ENCODE measurements at regions not wholly inside any gene's neighbourhood (a gene's known extent, or its start where the extent isn't known, plus 50 kb on each side); places are given as distances from the start of the nearest gene placed in this dataset.
"Not testable (repeated sequence)": the region's sequence is repeated elsewhere in the genome, so short reads cannot be mapped to it uniquely, and the experiment has no call there.

DNA sequence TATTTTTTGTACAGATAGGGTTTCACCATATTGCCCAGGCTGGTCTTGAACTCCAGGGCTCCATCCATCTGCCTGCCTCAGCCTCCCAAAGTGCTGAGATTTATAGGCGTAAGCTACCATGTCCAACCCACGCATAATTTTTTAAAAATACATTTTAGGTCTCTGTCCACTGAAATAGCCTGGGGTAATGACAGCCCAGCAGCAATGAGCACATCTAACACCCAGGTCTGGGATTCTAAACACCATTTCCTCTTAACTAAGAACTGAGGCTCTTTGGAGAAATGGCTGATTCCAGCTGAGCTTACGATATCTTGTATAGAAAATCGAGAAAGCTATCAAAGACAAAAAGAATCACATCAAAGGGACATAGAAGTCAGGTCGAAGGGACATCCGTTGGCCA lies 245.3 kb downstream of the PARN start:
- DNase-seq: no peak
- no peaks in the 10 kb centered on the region for H3K36me3 ChIP-seq (replicated peaks; ENCODE audit: control insufficient read depth, insufficient read depth, low read length)
- no peak overlapping the region for H3K4me3 ChIP-seq (ENCODE audit: insufficient read depth, low read depth, low read length)
- no peaks in the 10 kb centered on the region for H3K27me3 ChIP-seq (ENCODE audit: control insufficient read depth, insufficient read depth, low read length)

DNA sequence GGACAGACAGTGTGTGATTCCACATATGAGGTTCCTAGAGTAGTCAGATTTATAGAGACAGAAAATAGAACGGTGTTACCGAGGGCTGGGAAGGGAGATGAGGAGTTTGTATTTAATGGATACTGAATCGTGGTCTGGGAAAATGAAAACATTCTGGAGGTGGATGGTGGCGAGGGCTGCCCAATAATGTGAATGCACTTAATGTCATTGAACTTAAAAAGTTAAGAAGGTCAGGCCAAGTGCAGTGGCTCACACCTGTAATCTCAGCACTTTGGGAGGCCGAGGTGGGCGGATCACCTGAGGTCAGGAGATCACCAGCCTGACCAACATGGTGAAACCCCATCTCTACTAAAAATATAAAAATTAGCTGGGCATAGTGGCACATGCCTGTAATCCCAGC lies 246.2 kb downstream of the PARN start:
- H3K36me3 ChIP-seq (replicated peaks; ENCODE audit: control insufficient read depth, insufficient read depth, low read length); H3K4me3 ChIP-seq (ENCODE audit: insufficient read depth, low read depth, low read length); H3K27me3 ChIP-seq (ENCODE audit: control insufficient read depth, insufficient read depth, low read length); DNase-seq: not testable (repeated sequence)

DNA sequence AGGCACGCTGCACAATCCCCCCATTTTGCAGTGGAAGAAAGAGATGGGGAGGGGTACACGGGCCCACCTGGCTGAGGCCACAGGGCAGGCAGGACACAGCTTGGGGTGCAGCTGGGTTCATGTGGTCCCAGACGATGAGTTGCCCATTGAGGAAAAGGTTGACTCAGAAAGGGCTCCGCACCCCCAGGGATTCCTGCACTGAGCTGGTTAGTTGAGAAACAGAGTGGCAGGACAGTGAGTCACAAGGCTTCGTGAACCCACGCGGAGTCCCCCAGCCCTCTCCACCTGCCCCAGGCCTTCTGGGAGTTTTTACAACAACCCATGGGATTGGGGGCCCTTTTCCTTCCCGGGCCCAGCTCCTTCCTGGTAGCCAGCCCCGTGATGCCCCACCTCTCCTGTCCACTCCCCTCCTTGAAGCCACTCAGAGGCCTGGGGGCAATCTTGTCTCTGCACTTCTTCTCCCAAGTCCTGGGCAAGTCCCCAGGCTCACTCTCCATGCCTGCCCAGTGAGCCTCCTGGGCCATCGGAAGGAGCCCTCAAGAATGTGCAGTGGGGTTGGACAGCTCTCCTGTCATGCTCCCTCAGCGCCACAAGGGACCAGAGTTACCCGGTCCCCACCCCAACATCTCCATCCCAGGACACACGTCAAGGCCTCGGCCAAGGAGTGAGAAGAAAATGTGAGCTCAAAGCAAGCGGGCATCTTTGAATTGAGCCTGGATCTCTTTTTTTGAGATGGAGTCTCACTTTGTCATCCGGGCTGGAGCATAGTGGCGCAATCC lies 251.2 kb downstream of the PARN start:
- DNase-seq: no peak
- Histone ChIP-seq H3K4me3 (ENCODE audit: insufficient read depth, low read depth, low read length) (no peak overlapping the region), H3K27me3 (ENCODE audit: control insufficient read depth, insufficient read depth, low read length) (no peaks in the 10 kb centered on the region), H3K36me3 (replicated peaks; ENCODE audit: control insufficient read depth, insufficient read depth, low read length) (no peaks in the 10 kb centered on the region)

DNA sequence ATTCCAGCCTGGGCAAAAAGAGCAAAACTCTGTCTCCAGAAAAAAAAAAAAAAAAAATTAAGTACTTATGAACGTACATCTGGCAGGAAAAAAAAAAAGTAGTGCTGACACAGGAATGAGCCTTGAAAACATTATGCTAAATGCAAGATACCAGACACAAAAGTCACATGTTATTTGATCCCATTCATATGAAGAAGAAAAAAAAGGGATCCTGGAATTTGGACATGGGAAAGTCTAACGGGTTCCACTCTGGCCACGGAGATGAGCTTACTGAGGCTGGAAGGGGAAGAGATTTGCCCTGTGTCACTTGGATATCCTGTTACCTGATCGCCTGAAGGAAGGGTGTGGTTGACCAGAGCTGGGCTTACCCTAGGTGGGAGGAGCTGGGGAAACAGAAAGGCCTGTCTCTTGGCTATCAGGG lies 251.9 kb downstream of the PARN start:
- peak; percentile 60 for DNase-seq
- no peak overlapping the region for H3K4me3 ChIP-seq (ENCODE audit: insufficient read depth, low read depth, low read length)
- no peaks in the 10 kb centered on the region for H3K27me3 ChIP-seq (ENCODE audit: control insufficient read depth, insufficient read depth, low read length)
- no peaks in the 10 kb centered on the region for H3K36me3 ChIP-seq (replicated peaks; ENCODE audit: control insufficient read depth, insufficient read depth, low read length)

DNA sequence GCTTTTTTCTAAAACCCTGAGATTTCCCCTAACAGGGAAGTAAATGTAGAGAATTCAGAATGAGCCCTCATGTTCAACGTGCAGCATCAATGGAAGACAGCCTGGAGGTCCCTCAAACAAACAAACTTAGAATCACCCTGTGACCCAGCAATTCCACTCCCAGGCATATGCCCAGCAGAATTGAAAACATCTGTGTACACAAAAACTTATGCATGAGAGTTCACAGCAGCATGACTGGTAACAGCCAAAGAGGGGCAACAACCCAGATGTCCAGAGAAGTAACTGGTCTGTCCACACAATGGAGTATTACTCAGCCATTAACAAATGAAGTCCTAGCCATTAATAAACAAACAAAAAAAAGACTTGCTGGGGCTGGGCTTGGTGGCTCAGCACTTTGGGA lies 252.7 kb downstream of the PARN start:
- no peak for DNase-seq
- no peaks in the 10 kb centered on the region for H3K27me3 ChIP-seq (ENCODE audit: control insufficient read depth, insufficient read depth, low read length)
- H3K36me3 ChIP-seq (replicated peaks; ENCODE audit: control insufficient read depth, insufficient read depth, low read length): no peaks in the 10 kb centered on the region
- H3K4me3 ChIP-seq (ENCODE audit: insufficient read depth, low read depth, low read length): no peak overlapping the region

DNA sequence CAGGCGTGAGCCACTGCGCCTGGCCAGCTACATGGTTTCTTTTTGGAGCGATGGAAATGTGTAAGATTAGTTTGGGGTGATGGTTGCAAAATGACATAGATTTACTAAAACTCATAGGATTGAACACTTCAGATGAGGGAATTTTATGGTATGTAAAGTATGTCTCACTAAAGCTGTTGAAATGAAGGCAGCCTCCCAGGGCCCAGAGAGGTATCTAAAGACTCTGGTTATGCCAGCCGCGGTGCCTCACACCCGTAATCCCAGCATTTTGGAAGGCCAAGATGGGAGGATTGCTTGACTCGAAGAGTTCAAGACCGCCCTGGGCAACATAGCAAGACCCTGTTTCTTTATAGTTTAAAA lies 254.9 kb downstream of the PARN start:
- no peaks in the 10 kb centered on the region for H3K36me3 ChIP-seq (replicated peaks; ENCODE audit: control insufficient read depth, insufficient read depth, low read length)
- H3K4me3 ChIP-seq (ENCODE audit: insufficient read depth, low read depth, low read length): no peak overlapping the region
- no peaks in the 10 kb centered on the region for H3K27me3 ChIP-seq (ENCODE audit: control insufficient read depth, insufficient read depth, low read length)
- no peak for DNase-seq

DNA sequence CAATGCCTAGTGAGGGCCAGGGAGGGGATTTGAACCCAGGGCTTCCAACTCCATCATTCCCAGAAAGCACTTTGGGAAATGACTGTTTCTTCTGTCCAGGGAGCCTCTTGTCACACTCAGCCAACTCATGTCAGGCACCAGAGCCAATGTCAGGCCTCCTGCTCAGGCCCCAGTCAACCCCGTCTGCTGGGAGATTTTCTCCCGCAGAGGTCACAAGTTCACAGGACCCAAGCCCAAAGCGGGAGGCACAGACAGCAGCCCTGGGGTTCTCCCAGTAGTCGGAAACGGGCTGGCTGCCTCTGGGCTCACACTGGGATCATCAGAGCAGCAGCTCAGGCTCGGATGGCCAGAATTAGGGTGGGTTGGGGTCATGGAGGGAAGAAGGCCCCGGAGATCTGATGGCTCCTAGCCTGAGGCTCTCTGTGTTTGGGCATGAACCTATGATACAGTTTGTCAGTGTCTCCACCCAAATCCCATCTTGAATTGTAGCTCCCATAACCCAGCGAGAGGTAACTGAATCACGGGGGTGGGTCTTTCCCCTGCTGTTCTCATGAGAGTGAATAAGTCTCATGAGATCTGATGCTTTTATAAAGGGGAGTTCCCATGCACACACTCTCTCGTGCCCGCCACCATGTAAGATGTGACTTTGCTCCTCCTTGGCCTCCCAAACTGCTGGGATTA lies 255.5 kb downstream of the PARN start:
- Histone ChIP-seq H3K36me3 (replicated peaks; ENCODE audit: control insufficient read depth, insufficient read depth, low read length) (no peaks in the 10 kb centered on the region), H3K4me3 (ENCODE audit: insufficient read depth, low read depth, low read length) (no peak overlapping the region), H3K27me3 (ENCODE audit: control insufficient read depth, insufficient read depth, low read length) (no peaks in the 10 kb centered on the region)
- no peak for DNase-seq

DNA sequence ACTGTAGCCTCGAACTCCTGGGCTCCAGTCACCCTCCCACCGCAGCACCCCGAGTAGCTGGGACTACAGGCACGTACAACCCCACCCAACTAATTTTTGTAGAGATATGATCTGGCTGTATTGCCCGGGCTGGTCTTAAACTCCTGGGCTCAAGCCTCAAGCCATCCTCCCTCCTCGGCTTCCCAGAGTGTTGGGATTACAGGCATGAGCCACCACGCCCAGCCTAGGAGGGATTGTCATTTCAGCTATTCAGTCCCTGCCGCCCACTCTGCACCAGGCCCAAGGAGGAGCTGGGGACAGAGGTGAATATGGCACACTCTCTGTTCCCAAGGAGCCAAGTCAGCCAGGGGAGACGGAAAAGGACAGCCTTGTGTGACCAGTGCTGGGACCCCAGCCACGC lies 256.2 kb downstream of the PARN start:
- DNase-seq: no peak
- Histone ChIP-seq H3K36me3 (replicated peaks; ENCODE audit: control insufficient read depth, insufficient read depth, low read length) (no peaks in the 10 kb centered on the region), H3K4me3 (ENCODE audit: insufficient read depth, low read depth, low read length) (no peak overlapping the region), H3K27me3 (ENCODE audit: control insufficient read depth, insufficient read depth, low read length) (no peaks in the 10 kb centered on the region)

DNA sequence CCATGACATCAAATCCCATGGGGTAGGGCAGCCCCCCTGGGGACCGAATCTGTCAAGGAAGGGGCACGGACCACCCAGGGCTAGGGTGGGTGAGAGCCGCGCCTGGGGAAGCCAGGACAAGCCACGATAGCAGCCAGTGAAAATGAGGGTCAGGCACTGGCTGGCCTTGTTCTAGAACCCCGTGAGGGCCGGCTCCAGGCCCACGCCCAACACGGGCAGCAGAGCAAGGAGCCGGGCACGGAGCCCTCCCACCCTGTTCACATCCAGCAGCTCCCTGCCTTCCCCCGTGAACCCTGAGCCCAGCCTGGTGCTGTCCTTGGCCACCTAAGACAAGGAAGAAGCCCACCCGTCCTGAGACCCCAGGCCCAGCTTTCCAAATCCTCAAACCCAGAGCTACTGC lies 256.7 kb downstream of the PARN start:
- H3K36me3 ChIP-seq (replicated peaks; ENCODE audit: control insufficient read depth, insufficient read depth, low read length): no peaks in the 10 kb centered on the region
- no peak for DNase-seq
- H3K4me3 ChIP-seq (ENCODE audit: insufficient read depth, low read depth, low read length): no peak overlapping the region
- no peaks in the 10 kb centered on the region for H3K27me3 ChIP-seq (ENCODE audit: control insufficient read depth, insufficient read depth, low read length)

DNA sequence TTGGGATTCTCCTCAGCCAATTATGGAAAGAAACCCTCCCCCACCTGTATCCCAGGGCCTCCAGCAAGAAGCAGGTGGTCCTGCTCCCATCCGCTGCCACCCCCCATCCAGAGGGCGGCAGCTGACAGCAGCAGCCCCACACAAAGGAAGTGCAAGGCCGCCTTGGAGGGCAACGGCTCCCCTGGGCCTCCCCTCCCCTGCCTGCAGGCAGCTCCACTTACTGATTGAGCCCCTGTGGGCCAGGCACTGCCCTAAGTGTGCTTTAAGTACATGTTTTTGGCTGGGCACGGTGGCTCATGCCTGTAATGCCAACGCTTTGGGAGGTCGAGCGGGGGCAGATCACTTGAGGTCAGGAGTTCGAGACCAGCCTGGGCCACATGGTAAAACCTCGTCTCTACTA lies 257.6 kb downstream of the PARN start:
- no peak overlapping the region for H3K4me3 ChIP-seq (ENCODE audit: insufficient read depth, low read depth, low read length)
- H3K27me3 ChIP-seq (ENCODE audit: control insufficient read depth, insufficient read depth, low read length): no peaks in the 10 kb centered on the region
- DNase-seq: peak; percentile 88
- no peaks in the 10 kb centered on the region for H3K36me3 ChIP-seq (replicated peaks; ENCODE audit: control insufficient read depth, insufficient read depth, low read length)

DNA sequence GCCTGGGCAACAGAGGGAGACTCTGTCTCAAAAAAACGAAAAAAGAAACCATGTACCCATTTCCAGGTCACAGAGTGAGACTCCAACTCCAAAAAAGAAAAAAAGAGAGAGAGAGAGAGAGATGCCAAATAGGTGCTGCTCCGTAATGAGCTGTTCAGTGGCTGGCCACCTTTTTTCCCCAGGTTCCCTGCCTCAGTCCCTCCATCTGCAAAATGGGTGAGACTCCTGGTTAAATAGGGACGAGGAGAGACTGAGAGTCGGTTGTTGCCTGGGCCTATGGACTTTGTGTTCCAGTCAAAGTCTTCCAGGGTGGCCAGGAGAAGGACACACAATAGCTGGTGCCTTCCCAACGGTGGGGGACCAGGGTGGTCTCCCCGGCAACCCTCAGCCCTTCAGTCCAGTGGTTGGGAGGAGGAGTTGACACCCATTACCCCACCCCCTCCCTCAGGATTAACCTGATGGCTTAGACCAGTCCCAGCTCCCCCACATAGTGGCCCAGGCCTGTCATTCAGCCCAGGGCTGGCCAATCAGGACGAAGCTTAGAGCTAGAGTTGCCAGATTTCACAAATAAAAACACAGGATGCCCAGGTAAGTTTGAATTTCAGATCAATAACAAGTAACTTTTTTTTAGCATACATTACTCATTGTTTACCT lies 258.2 kb downstream of the PARN start:
- Histone ChIP-seq H3K36me3 (replicated peaks; ENCODE audit: control insufficient read depth, insufficient read depth, low read length) (no peaks in the 10 kb centered on the region), H3K4me3 (ENCODE audit: insufficient read depth, low read depth, low read length) (no peak overlapping the region), H3K27me3 (ENCODE audit: control insufficient read depth, insufficient read depth, low read length) (no peaks in the 10 kb centered on the region)
- peak; percentile 91 for DNase-seq

DNA sequence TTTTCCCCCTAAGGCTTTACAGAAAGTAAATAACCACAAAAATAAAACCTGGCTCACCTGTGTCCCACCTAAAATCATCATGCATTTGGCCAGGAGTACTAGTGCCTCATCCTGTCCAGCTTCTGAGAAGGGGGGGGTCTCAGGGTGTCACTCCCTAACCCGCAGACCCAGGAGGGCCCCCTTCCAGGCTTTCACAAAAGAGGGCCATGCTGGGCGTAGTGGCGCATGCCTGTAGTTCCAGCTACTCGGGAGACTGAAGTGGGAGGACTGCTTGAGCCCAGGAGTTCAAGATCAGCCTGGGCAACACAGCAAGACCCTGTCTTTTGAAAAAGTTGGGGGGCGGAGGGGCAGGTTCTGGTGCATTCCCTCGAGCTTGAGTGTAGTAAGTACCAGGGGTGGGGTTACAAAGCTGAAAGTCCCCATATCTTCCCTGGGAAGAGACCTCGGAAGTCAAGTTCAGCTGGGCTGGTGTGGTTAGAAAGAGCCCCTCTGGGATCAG lies 259.3 kb downstream of the PARN start:
- DNase-seq: no peak
- H3K4me3 ChIP-seq (ENCODE audit: insufficient read depth, low read depth, low read length): no peak overlapping the region
- H3K27me3 ChIP-seq (ENCODE audit: control insufficient read depth, insufficient read depth, low read length): no peaks in the 10 kb centered on the region
- H3K36me3 ChIP-seq (replicated peaks; ENCODE audit: control insufficient read depth, insufficient read depth, low read length): no peaks in the 10 kb centered on the region

DNA sequence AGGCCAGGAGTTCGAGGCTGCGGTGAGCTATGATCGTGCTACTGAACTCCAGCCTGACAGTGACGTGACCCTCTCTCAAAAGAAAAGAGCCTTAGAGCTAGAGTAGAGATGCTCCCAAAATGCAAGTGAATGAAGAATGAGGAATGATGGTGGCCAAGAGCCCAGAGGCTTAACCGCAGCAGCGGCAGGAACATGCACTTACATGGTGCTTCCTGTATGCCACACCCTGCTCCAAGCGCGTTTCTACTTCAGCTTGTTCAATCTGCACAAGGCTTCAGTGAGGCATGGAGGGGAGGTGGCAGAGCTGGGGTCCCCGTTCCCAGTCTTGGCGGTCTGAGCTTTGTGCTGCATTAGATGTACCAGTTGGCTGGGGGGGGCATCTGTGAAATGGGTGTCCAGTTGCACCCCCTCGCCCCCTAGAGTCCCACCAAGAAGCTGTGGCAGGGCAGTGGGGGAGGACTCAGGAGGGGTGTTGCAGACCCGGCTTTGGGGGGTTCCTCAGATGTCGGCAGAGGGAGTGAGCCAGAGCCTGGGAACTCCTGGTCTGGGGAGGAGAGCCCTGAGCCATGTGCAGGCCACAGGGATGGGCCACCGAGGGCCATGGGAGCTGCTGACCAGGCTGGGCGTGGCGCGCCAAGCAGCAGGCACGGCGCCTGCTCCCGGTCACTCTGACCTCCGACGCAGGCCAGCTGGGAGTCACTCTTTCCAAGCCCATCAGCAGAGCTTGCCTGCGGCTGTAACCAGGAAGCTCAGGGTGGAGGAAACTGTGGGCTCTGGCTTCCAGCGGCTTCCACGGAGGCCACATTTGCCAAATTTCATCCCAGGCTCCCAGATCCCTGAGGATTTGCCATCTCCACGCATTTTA lies 260.1 kb downstream of the PARN start:
- Histone ChIP-seq H3K27me3 (ENCODE audit: control insufficient read depth, insufficient read depth, low read length) (no peaks in the 10 kb centered on the region), H3K4me3 (ENCODE audit: insufficient read depth, low read depth, low read length) (no peak overlapping the region), H3K36me3 (replicated peaks; ENCODE audit: control insufficient read depth, insufficient read depth, low read length) (no peaks in the 10 kb centered on the region)
- DNase-seq: peak; percentile 38

DNA sequence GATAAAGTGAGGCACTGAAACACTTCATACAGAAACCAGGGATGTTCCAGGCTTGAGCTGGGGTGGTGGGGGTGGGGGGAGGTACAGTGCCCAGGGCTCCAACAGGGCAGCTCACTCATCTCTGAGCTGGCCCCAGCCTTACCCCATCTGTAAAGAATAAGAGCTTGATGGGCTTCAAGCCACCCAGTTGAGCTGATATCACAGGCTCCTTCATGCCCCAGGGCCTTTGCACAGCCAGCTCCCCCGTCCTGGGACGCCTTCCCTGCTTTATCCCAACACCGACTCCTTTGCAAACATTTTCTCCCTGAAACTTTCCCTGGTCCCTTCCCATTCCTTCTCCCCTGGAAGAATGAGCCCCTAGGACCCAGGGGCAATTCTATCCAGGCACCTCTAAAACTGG lies 261.7 kb downstream of the PARN start:
- Histone ChIP-seq H3K27me3 (ENCODE audit: control insufficient read depth, insufficient read depth, low read length) (no peaks in the 10 kb centered on the region), H3K36me3 (replicated peaks; ENCODE audit: control insufficient read depth, insufficient read depth, low read length) (no peaks in the 10 kb centered on the region), H3K4me3 (ENCODE audit: insufficient read depth, low read depth, low read length) (no peak overlapping the region)
- DNase-seq: no peak

All from H7 (cell line).